HG03354 (cell line): ENCODE measurements at regions not wholly inside any gene's neighbourhood (a gene's known extent, or its start where the extent isn't known, plus 50 kb on each side); places are given as distances from the start of the nearest gene placed in this dataset.
A peak's percentile ranks its signal among the peaks of the same experiment; 100 is the strongest.

Experiments
- ATAC-seq: cut with Tn5 transposase; IDR thresholded peaks from one replicate; pipeline ENCODE4 v1.9.1; 2021; ENCODE audit warnings: mild to moderate bottlenecking; ENCODE audit not compliant: unreplicated experiment, poor library complexity, severe bottlenecking

DNA sequence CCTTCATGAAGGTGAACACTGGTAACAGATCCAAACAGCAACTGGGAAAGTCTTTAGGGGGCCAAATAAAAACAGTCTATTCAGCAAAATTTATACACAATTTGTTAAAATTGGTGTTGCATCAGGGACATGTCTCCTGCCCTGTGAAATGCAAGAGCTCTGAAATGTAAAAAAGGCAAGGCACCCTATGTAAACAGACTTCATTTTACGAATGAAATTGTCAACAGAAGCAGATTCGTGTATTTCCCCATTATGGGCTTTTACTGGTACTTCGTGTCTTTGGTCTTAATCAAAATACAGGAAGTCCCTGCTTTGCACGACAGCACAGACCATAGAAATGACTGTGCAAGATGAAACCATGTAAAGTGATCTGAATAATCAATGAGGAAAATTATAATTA is 127.3 kb upstream of the THBS1 start:
- ATAC-seq = peak; percentile 92

DNA sequence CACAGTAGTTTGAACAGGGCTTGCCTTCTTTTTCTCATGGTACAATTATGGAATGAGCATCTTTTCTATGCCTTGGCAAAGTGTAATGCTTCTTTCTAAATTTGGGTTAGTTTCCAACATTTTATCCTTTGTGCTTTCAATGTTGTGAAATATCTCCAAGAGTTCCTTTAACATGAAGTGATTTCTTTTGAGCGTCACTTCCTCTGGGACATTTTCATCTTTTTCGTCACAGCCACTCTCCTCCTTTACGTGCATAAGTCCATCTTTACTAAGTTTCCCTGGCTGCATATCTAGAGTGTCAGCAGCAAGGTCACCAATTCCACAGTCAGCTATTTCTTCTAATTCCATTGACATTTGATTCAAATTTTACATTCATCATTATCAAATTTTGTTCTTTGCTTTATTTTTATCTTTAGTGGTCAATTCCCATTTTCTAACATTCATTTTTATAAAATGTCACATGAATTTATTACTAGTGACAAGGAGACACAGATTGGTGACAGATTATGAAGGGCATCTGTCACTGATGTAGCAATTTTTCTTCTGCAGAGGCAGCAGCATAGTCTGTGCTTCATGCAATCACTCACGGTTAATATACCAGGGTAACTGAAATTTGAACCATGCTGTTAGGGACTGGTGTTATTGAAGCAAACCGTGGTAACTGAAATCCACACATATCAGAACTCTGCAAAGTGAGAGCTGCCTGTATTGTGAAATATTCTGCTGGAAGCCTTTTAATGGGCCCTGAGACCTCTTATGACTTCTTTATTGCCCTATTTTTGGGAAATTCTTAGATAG is 126.5 kb upstream of the THBS1 start:
- ATAC-seq = no peak

DNA sequence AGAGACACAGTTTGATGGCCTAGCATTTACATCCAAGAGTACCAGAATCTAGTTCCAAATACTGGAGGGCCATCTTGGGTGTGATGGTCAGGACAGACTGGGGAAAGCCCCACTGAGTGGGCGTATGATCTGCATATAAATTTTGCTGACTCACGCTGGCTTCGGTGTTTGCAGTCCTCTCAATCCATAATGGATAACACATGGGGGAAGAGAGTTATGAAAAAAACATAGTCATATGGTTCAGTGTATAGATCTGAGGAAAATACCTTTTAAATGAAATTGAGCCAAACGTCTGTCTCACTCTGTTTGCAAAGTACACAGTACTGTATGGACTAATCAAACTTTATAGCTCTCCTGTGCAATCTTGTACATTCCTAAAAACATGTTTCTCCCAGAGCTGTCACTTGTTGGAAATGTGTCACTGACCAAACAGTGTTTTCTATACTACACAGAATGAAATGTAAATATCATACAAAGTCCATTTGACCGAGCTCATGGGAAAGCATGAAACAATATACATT is 125.3 kb upstream of the THBS1 start:
- no peak for ATAC-seq

DNA sequence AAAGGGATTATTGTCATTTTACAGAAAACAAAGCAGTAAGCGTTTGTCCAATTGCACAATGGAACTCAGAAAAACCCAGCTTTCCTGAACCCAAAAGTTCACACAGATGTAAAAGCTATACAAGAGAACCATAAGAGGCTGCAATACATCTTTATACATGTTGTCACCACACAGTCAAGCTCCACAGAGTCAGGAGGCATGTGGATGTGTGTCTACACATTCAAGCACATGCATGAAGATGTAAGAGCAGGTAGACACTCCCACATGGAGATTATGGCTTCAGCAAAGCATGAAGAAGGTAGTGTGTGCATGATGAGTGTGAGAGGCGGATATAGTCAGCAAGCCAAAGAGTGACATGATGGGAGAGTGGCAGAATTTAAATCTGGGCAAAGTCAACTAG is 124.7 kb upstream of the THBS1 start:
- ATAC-seq = no peak

DNA sequence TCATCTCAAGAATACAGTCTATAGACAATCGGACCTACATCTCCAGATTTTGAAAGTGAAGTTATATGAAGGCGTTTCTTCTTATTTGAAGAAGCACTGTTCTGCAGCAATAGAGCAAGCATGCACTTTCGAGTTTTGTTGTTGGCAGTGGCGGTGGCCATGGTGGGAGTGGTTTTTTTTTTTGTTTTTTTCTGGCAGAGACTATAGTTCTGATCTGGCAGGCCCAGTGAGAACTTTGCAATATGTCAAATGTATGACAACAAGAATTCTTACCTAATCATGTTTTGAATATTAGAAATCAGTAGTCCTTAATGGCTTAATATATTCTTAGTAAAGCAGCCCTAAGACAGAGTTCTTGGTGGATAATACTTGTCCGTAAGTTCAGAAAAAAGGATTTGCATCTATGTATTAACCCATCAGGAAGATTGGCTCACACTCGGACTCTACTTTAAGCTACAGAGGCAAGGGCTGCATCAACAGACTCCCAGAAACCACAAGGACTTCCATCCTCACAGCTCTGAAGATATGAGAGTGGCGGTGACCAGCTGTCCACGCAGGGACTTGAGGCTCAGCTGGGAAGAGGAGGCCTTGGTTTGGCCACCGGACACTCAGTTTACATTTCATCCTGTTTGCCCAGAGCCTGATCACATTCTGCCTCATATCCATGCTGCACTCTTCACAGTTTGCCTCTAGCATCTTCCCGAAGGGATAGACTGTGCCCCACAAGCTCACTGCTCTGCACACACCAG is 124.1 kb upstream of the THBS1 start:
- no peak for ATAC-seq

DNA sequence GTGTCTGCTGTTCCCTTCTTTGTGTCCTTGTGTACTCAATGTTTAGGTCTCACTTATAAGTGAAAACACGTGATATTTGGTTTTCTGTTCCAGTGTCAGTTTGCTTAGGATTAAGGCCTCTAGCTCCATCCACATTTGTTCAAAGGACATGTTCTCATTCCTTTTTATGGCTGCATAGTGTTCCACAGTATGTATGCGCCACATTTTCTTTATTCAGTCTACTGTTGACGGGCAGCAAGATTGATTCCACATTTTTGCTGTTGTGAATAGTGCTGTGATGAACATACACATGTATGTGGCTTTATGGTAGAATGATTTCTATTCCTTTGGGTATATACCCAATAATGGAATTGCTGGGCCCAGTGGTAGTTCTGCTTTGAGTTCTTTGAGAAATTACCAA is 122.7 kb upstream of the THBS1 start:
- no peak for ATAC-seq

DNA sequence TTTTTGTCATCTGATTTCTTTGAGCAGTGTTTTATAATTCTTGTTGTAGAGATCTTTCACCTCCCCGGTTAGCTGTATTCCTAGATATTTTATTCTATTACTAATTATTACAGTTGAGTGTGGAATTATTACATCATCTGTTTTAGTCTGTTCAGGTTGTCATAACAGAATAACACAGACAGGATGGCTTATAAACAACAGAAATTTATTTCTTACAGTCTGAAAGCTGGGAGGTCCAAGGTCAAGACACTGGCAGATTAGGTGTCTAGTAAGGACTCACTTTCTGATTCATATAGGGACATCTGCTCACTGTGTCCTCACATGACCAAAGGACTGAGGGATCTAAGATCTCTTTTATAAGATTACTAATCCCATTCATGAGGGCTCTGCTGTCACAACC is 121.3 kb upstream of the THBS1 start:
- no peak for ATAC-seq

DNA sequence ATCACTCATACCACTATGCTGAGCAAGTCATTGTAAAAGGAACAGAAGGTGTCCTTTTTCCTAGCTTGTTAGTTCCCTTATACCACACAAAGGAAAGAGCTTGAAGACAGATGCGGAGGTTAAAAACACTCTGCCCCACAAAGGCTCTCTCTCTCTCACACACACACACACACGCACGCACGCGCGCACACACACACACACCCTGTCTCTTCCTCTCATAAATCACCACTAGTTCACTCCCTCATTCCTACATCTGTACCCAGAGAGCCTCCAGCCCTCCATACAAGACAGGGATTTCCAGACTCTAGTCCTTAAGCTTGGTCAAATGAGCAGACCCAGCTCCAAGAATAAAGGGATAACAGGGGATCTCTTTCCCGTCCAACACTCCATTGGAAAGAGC is 120.1 kb upstream of the THBS1 start:
- ATAC-seq = no peak

DNA sequence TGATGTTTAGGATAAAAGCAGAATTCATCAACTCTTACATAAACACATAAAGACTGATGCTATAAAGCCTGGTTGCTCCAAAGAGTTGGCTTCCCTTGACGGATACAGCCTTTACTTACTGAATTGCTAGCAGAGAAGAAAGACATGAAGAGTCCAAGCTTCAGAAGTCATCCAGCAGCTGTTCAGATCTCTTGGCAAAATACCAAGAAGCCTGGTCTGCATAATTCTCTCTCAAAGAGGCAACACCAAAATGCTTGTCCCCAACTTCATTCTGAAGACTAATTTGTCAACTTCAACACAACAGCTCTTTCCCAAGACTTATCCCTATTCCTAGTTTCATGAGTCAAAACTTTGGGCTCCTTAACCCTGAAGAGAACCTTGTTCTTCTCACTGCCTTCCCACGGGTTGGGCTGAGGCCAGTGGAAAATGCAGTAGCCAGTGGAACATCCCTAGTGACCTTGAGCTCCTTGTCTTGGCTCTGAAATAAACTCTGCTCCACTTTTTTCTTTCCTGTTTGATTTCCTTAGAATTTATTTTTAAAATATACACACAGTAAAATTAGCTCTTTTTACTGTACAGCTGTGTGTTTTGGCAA is 119.2 kb upstream of the THBS1 start:
- no peak for ATAC-seq

DNA sequence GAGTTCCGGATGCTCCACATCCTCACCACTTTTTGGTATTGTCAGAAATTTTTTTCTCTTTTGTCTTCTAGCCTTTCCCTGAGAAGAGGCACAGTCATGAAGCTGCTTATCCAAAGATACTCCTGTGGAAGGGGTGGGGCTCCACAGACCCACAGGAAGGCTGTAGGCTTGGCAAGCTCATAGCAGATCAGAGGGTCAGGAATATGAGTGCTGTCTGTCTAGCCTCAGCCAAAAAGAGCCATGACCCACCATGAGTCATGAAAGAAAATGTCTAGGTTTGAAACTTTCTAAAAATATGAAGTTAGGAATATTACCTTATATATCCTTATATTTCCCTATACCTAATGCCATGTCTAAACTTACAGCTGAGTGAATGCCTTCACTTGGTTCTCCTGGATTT is 118.2 kb upstream of the THBS1 start:
- ATAC-seq = no peak

DNA sequence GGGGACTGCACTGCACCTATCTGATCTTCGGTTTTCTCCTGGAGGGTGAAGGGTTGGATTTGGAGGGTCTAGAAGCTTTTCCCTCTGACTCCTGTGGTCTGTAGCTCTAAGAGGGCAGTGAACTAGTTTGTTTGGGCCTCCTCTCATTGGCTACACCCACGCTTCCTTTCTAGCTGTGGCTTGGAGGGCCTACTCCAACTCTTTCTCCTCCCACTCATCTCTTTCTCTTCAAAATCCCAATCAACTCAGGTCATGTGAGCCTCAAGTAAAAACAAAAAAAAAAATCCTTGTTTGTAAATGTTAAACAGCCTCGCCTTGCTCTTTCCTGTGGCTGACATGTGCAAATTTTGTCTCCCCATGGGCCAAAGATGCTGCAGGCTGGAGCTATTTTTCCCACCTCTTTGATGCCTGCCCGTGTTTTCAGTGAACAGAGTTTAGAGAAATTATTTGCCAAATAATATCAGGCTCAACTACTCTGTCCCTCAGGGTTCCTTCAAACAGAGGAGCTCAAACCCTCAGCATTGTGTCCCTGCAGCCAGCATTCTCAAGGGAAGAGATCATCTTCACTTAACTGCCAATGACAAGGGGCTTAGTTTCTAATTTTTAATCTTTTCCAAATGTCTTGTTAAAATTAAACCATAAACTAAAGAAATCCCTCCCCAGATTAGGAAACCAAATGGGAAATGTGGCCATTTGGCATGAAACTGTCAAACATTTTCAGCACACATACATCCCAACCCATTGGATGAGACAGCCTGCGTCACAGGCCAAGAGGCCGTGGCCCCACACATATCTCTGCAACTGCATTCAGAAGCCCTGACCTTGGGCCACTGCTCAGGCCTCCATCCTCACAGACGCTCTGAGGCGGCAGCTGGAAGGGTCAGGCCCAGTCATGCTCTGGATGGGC is 114.8 kb upstream of the THBS1 start:
- ATAC-seq = no peak

DNA sequence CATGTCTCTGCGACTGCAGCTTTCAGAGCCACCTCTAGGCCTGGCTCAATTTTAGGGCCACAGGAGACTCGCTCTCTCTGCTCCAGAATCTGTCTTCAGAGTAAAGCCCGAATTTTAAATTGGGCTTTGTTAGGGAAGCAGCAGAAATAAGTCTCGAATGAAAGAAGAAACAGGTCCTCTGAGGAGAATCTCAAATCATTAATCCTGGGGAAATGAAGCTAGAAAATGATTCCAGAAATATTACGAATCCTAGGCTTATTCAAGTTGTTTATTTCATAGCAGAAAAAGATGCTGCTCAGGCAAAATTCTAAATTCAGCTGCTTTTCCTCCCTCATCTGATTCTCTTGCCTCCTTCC is 114.2 kb upstream of the THBS1 start:
- no peak for ATAC-seq

DNA sequence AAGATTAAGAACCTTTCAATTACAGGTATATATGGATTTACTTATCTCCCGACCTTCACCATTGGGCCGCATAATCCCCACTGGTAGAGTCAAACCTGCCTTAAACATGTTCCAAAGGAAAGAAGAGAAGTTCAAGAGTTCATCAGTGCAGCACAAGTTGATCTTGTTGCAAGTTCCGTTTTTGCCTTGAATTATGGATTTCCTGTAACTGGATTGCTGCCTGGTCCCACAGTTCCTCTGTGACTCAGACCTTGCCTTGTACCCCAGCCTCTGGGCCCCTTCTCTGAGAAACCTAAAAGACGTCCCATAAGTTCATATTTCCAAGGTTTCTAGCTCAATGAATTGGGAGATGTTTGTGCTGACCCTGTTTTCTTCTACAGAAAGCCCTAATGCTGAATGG is 112.5 kb upstream of the THBS1 start:
- no peak for ATAC-seq

DNA sequence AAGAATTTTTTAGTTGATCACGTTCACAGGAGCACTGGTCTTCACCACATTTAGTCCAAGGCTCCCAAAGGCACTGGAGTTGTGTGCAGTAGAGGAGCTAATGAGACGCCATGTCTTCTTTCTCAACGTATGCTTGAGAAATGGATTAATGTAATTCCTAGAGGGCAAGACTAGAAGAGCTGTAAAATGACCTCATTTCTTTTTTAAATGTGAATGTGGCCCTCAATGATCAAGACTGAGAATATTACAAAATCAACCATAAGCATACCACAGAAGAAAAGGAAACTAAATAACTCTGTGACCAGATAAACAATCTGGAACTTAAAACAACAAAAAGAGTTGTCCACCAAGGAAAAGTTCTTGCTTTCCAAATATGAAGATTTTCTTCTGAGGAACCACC is 112.1 kb upstream of the THBS1 start:
- ATAC-seq = no peak

DNA sequence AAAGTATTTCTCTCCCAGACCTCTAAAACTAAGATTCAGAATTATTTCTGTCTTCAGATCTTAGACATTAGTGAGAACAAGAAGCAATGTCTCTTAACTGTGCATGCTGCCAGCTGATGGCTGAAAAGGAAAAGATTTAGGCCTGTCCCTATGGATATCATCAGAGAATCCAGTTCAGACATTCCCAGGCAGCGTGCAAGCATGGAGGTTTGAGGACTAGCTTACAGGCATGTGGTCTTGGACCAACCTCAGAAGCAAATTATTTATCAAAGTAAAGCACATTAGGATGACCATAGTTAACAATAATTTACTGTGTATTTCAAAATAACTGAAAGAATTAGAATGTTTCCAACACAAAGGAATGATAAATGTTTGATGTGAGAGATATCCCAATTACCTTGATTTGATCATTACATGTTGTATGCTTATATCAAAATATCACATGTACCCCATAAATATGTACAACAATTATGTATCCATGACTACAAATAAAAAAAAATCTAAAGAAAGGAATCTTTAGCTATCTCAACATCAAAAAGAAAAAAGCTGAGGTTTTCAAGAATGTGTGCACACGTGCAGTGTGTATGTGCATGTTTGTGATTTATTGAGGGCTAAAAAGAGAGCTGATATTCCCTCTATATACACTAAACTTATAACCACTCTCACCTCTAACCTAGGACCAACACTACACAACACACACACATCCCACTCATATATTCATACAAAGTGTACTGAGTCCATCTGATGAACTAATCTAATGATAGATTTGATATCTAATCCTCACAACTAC is 108.9 kb upstream of the THBS1 start:
- ATAC-seq = no peak

DNA sequence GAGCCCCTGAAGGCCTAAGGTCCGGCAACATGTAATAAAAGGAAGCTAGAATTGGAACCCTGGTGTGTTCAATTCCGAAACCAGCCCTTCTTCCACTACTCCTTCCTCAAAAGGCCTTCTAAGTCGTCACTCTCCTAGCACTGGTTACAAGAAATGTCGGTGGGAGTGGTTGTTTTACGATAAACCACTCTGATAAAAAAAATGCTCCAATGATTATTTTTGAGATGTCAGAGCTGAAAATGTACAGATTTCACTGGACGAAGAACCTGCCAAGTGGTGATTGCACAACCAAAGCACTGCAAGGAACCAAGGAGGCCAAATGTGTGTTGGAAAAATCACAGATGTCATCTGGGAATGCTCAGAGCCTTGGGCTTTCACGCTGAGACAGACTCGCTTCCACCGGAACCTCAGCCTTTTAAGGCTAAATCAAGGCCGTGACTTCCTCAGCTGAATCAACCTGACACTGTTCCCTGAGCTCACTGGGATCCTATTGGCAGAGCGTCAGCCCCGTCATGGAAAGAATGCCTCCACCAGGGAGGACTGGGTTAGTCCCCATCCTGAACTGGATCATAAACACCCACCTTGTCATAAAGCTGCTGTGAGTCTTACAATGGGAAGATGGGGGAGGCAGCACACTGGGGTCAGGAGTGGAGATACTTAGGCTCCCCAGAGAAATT is 108.1 kb upstream of the THBS1 start:
- no peak for ATAC-seq

DNA sequence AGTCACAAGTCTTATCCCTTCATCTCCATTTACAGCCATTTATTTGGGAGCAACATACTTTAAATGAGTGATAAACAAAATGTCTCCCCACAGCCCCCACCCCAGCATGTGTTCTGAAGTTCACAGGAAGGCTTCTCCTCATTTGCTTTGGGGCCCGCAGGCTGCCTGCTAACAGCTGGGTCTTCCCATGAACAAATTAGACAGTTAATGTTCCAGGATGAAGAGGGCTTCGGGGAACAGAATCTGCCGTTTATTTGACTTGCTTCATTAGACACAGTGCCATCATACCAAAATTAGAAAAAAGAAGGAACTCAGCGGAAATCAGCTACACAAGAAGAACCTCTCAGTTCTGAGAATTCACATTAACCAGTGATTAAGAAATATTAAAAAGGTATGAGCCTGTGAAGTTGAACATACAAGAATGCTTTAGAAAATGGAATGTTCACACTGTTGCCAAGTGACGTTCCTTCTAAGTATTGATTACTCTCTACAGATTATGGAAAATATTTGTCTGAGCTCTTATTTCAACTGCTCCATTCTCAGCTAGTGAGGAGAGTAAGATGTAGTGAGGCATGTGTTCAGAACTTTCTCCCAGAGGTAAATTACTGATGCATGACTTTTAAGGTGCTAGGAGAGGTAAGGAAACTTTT is 107.5 kb upstream of the THBS1 start:
- ATAC-seq = no peak

DNA sequence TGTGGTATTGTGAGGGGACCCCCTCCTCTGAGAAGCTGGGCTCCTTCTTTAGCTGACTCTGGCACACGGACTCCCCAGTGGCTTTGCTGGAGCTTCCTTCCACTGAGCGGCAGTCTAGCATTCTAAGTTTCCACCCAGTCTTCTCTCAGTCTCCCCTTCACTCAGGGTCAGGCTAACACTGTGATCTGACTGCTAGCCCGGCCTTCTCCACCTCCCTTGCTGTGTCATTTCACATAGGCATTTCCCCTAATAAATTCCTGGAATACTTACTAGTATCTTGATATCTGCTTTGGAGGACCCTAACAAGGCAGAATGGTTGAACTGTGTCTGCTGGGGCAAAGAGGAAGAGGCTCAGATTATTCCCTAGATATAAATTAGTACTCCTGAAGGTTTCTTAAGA is 106.2 kb upstream of the THBS1 start:
- ATAC-seq = no peak
